ENCODE measurements at regions not wholly inside any gene's neighbourhood (a gene's known extent, or its start where the extent isn't known, plus 50 kb on each side); places are given as distances from the start of the nearest gene placed in this dataset.

DNA sequence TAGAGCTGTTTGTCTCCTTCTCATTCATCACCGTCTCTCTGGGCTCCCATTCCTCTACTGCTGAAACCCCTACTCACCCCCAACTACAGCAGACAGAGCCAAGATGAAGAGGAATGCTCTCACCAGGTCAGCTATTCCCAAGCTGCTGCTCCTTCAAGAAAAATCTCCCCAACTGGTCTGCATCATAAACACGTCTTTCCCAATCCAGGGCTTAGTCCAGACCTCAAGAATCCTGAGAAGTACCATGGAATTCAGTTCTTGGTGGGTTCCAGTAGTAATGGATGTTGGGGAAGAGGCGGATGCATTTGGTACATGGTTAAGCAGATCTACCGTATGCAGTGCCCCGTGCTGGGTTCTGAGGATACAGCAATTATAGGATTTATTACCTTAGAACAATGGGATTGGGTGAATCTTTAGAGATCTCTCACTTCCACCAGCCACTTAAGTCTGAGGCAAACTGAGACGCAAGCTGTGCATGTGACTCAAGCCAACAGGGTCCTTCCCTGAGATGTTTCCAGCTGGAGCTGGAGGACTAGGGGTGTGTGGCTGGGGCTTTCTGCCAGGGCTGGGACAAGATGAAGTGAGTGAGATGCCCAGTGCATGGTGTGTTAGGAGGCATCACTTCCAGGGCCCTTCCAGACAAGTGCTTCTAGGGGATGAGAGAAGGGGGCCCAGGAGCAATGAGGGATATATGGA is 232.7 kb upstream of the CDH5 start:
- TF ChIP-seq, protein P1, sequence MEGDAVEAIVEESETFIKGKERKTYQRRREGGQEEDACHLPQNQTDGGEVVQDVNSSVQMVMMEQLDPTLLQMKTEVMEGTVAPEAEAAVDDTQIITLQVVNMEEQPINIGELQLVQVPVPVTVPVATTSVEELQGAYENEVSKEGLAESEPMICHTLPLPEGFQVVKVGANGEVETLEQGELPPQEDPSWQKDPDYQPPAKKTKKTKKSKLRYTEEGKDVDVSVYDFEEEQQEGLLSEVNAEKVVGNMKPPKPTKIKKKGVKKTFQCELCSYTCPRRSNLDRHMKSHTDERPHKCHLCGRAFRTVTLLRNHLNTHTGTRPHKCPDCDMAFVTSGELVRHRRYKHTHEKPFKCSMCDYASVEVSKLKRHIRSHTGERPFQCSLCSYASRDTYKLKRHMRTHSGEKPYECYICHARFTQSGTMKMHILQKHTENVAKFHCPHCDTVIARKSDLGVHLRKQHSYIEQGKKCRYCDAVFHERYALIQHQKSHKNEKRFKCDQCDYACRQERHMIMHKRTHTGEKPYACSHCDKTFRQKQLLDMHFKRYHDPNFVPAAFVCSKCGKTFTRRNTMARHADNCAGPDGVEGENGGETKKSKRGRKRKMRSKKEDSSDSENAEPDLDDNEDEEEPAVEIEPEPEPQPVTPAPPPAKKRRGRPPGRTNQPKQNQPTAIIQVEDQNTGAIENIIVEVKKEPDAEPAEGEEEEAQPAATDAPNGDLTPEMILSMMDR (conservative IDR thresholded peaks at IDR 0.05 in 1 of 2, IDR thresholded peaks at IDR 0.05 in 1 of 2; ENCODE audit: extremely low read depth in 1 of 2, insufficient read depth in 1 of 2, low read depth in 1 of 2, low read length in 2 of 2): no peak
- no peak for TF ChIP-seq EZH2 (IDR thresholded peaks at IDR 0.05; ENCODE audit: borderline replicate concordance, low read length)
